ENCODE measurements at regions not wholly inside any gene's neighbourhood (a gene's known extent, or its start where the extent isn't known, plus 50 kb on each side); places are given as distances from the start of the nearest gene placed in this dataset.

- no peaks in the 10 kb centered on the region for H3K4me1 ChIP-seq (ENCODE audit: low read depth)
- H3K27me3 ChIP-seq, result no peaks in the 10 kb centered on the region
- no peak overlapping the region for H3K4me3 ChIP-seq
- DNase-seq (ENCODE audit: low read depth in 1 of 2, low spot score in 1 of 2), result no peak
- no peaks in the 10 kb centered on the region for H3K9me3 ChIP-seq (ENCODE audit: low read depth)
- H3K36me3 ChIP-seq, result no peaks in the 10 kb centered on the region
- no peak overlapping the region for H3K27ac ChIP-seq
- TF ChIP-seq CTCF (IDR thresholded peaks at IDR 0.05; ENCODE audit: low read depth, low read length), result no peak
Measured at GRCh38 chr20:48422242-48422960, 405.4 kb downstream of the PREX1 start.

DNA sequence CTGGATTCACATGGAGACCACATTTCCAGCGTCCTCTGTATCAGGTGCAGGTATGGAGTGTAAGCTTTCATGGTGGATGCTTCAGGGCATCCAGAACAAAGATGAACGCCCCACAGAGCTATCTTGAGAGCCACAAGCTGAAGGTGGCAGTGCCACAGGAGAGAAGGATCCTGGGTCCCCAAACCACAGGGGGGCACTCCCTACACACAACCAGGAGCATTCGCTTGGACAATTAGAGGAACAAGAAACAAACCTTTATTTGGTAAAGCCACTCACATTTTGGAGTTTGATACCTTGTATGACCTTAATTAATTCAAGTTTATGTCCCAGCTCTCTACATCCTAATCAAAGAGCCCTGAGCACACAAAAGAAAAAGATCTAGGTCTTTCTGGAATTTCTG, 406.3 kb downstream of the PREX1 start:
- TF ChIP-seq CTCF (IDR thresholded peaks at IDR 0.05; ENCODE audit: low read depth, low read length), result no peak
- H3K4me1 ChIP-seq (ENCODE audit: low read depth), result no peaks in the 10 kb centered on the region
- H3K9me3 ChIP-seq (ENCODE audit: low read depth), result no peaks in the 10 kb centered on the region
- DNase-seq (ENCODE audit: low read depth in 1 of 2, low spot score in 1 of 2), result no peak
- H3K27me3 ChIP-seq, result no peaks in the 10 kb centered on the region
- no peak overlapping the region for H3K27ac ChIP-seq
- no peak overlapping the region for H3K4me3 ChIP-seq
- H3K36me3 ChIP-seq, result no peaks in the 10 kb centered on the region

DNA sequence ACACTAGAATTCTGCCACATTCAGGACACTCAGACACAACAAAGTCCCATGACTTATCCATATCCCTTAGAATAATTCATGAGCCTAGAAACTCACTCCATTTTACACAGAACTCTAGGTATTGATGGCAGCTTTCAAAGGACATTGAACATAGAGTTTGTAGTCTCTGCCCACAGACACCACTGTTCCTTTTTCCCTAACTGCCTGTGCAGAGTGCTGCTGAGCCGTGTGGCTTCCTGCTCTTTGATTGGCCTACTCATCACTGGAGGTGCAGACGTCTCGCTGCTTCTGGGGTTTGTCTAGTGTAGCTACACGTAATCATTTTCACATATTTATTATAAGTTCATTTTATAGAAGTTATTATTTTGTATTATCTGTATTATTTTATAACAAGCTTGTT, 407.6 kb downstream of the PREX1 start:
- Histone ChIP-seq H3K27me3 (no peaks in the 10 kb centered on the region), H3K36me3 (no peaks in the 10 kb centered on the region), H3K27ac (no peak overlapping the region), H3K4me1 (ENCODE audit: low read depth) (no peaks in the 10 kb centered on the region), H3K4me3 (no peak overlapping the region), H3K9me3 (ENCODE audit: low read depth) (no peaks in the 10 kb centered on the region)
- DNase-seq (ENCODE audit: low read depth in 1 of 2, low spot score in 1 of 2), result no peak
- no peak for TF ChIP-seq CTCF (IDR thresholded peaks at IDR 0.05; ENCODE audit: low read depth, low read length)

GRCh38 chr20:48419173-48419572, 408.6 kb downstream of the PREX1 start:
- no peak for DNase-seq (ENCODE audit: low read depth in 1 of 2, low spot score in 1 of 2)
- H3K27me3 ChIP-seq, result no peaks in the 10 kb centered on the region
- H3K27ac ChIP-seq, result no peak overlapping the region

GRCh38 chr20:48416002-48416401, 411.8 kb downstream of the PREX1 start:
- no peaks in the 10 kb centered on the region for H3K36me3 ChIP-seq
- no peaks in the 10 kb centered on the region for H3K9me3 ChIP-seq (ENCODE audit: low read depth)
- no peak for TF ChIP-seq CTCF (IDR thresholded peaks at IDR 0.05; ENCODE audit: low read depth, low read length)
- no peaks in the 10 kb centered on the region for H3K27me3 ChIP-seq
- no peaks in the 10 kb centered on the region for H3K4me1 ChIP-seq (ENCODE audit: low read depth)
- no peak overlapping the region for H3K27ac ChIP-seq
- no peak overlapping the region for H3K4me3 ChIP-seq
- no peak for DNase-seq (ENCODE audit: low read depth in 1 of 2, low spot score in 1 of 2)

More at GRCh38 chr20:48419173-48419572, 408.6 kb downstream of the PREX1 start:
- TF ChIP-seq CTCF (IDR thresholded peaks at IDR 0.05; ENCODE audit: low read depth, low read length), result no peak
- Histone ChIP-seq H3K9me3 (ENCODE audit: low read depth) (no peaks in the 10 kb centered on the region), H3K4me1 (ENCODE audit: low read depth) (no peaks in the 10 kb centered on the region), H3K4me3 (no peak overlapping the region), H3K36me3 (no peaks in the 10 kb centered on the region)
